RWPE1 (cell line): ENCODE measurements at regions not wholly inside any gene's neighbourhood (a gene's known extent, or its start where the extent isn't known, plus 50 kb on each side); places are given as distances from the start of the nearest gene placed in this dataset.
"Not testable (repeated sequence)": the region's sequence is repeated elsewhere in the genome, so short reads cannot be mapped to it uniquely, and the experiment has no call there.

Experiments
- CTCF ChIA-PET: fragments of 350-600 bp; sonication (Branson Sonifier 250); formaldehyde crosslinking; extraction: SDS; loops from one replicate; lab custom pipeline; 2021; lab: Yijun Ruan, JAX
- POLR2A ChIA-PET: fragments of 400-600 bp; formaldehyde crosslinking; extraction: SDS; loops from one replicate; lab custom pipeline; 2020; ENCODE audit warnings: antibody characterized with exemption; ENCODE audit not compliant: low non-redundant PET; lab: Yijun Ruan, JAX
- DNase-seq: peaks from one replicate; pipeline ENCODE4 v3.0.0; 2012; ENCODE audit warnings: low spot score
- H3K27ac ChIP-seq: fragments of 450-650 bp; 2 replicates; pipeline ENCODE4 v1.5.1; 2017
- CTCF ChIP-seq: fragments of 450-650 bp; conservative IDR thresholded peaks from 2 replicates; pipeline ENCODE4 v1.5.1; 2017; ENCODE audit warnings: low read depth, mild to moderate bottlenecking

GRCh38 chr2:91770046-91770575 is 3078.6 kb downstream of the RPIA start:
- POLR2A ChIA-PET, H3K27ac ChIP-seq, DNase-seq, CTCF ChIA-PET: not testable (repeated sequence)

GRCh38 chr2:91771604-91772003 is 3080.1 kb downstream of the RPIA start:
- CTCF ChIA-PET, POLR2A ChIA-PET, DNase-seq, H3K27ac ChIP-seq: not testable (repeated sequence)

GRCh38 chr2:91772240-91772937 is 3080.9 kb downstream of the RPIA start:
- CTCF ChIA-PET, H3K27ac ChIP-seq, DNase-seq, POLR2A ChIA-PET: not testable (repeated sequence)

- CTCF ChIA-PET, POLR2A ChIA-PET, H3K27ac ChIP-seq, DNase-seq: not testable (repeated sequence)
Measured at GRCh38 chr2:91773810-91774209, 3082.3 kb downstream of the RPIA start.

GRCh38 chr2:91775193-91775592 is 3083.7 kb downstream of the RPIA start:
- H3K27ac ChIP-seq, CTCF ChIA-PET, DNase-seq, POLR2A ChIA-PET: not testable (repeated sequence)

GRCh38 chr2:91780324-91780723 is 3088.9 kb downstream of the RPIA start:
- DNase-seq, POLR2A ChIA-PET, H3K27ac ChIP-seq, CTCF ChIA-PET: not testable (repeated sequence)

GRCh38 chr2:91809391-91809790 is 3061.8 kb upstream of the TEKT4 start:
- H3K27ac ChIP-seq, DNase-seq, POLR2A ChIA-PET, CTCF ChIA-PET: not testable (repeated sequence)

GRCh38 chr2:91839904-91840868 is 3031.0 kb upstream of the TEKT4 start:
- no peak overlapping the region for H3K27ac ChIP-seq
- ChIA-PET CTCF (no interaction called here), POLR2A (no interaction called here)
- no peak for DNase-seq
- no peak for TF ChIP-seq CTCF

- POLR2A ChIA-PET, H3K27ac ChIP-seq, DNase-seq, CTCF ChIA-PET: not testable (repeated sequence)
Measured at GRCh38 chr2:91842264-91842663, 3029.0 kb upstream of the TEKT4 start.

GRCh38 chr2:91842913-91843312 is 3028.3 kb upstream of the TEKT4 start:
- H3K27ac ChIP-seq, POLR2A ChIA-PET, CTCF ChIA-PET, DNase-seq: not testable (repeated sequence)

GRCh38 chr2:91843723-91844450 is 3027.3 kb upstream of the TEKT4 start:
- CTCF ChIA-PET, POLR2A ChIA-PET, DNase-seq, H3K27ac ChIP-seq: not testable (repeated sequence)

GRCh38 chr2:91844451-91844825 is 3026.8 kb upstream of the TEKT4 start:
- DNase-seq, CTCF ChIA-PET, POLR2A ChIA-PET, H3K27ac ChIP-seq: not testable (repeated sequence)

- H3K27ac ChIP-seq, POLR2A ChIA-PET, CTCF ChIA-PET, DNase-seq: not testable (repeated sequence)
Measured at GRCh38 chr2:91846388-91846787, 3024.8 kb upstream of the TEKT4 start.

- POLR2A ChIA-PET, CTCF ChIA-PET, DNase-seq, H3K27ac ChIP-seq: not testable (repeated sequence)
Measured at GRCh38 chr2:91851689-91852420, 3019.4 kb upstream of the TEKT4 start.

- H3K27ac ChIP-seq, CTCF ChIA-PET, POLR2A ChIA-PET, DNase-seq: not testable (repeated sequence)
Measured at GRCh38 chr2:91856971-91857370, 3014.3 kb upstream of the TEKT4 start.
